ENCODE measurements at regions not wholly inside any gene's neighbourhood (a gene's known extent, or its start where the extent isn't known, plus 50 kb on each side); places are given as distances from the start of the nearest gene placed in this dataset.

- H3K27ac ChIP-seq: no peak overlapping the region
- intact Hi-C loops (cut with DNase I): no loop called here
- H3K36me3 ChIP-seq: no peaks in the 10 kb centered on the region
- H3K9me3 ChIP-seq: no peaks in the 10 kb centered on the region
- no peak for DNase-seq
- H3K4me3 ChIP-seq: no peak overlapping the region
- peaks cover 0 to 20% of the 10 kb centered on the region in 2 donors for H3K27me3 ChIP-seq
- TF ChIP-seq, protein P1, sequence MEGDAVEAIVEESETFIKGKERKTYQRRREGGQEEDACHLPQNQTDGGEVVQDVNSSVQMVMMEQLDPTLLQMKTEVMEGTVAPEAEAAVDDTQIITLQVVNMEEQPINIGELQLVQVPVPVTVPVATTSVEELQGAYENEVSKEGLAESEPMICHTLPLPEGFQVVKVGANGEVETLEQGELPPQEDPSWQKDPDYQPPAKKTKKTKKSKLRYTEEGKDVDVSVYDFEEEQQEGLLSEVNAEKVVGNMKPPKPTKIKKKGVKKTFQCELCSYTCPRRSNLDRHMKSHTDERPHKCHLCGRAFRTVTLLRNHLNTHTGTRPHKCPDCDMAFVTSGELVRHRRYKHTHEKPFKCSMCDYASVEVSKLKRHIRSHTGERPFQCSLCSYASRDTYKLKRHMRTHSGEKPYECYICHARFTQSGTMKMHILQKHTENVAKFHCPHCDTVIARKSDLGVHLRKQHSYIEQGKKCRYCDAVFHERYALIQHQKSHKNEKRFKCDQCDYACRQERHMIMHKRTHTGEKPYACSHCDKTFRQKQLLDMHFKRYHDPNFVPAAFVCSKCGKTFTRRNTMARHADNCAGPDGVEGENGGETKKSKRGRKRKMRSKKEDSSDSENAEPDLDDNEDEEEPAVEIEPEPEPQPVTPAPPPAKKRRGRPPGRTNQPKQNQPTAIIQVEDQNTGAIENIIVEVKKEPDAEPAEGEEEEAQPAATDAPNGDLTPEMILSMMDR (IDR thresholded peaks at IDR 0.05): no peak
- peaks cover 0 to 11% of the 10 kb centered on the region in 2 donors for H3K4me1 ChIP-seq
- ATAC-seq: no peak
Measured at GRCh38 chr12:38139456-38139855, 177.1 kb upstream of the ALG10B start.

- Histone ChIP-seq H3K27ac (no peak overlapping the region), H3K4me1 (peaks cover 0 to 11% of the 10 kb centered on the region in 2 donors), H3K9me3 (peaks cover 0 to 7% of the 10 kb centered on the region in 2 donors), H3K4me3 (no peak overlapping the region), H3K27me3 (peaks cover 0 to 20% of the 10 kb centered on the region in 2 donors), H3K36me3 (no peaks in the 10 kb centered on the region)
- intact Hi-C loops (cut with DNase I): loop anchor here in 1 of 2 donors (10.0 kb wide), 1 partner anchor 174 kb away; the partner anchor contains the start of gene ALG10B
- TF ChIP-seq, protein P1 (IDR thresholded peaks at IDR 0.05): no peak
- no peak for DNase-seq
- no peak for ATAC-seq
Measured at GRCh38 chr12:38141239-38141638, 175.3 kb upstream of the ALG10B start.

- DNase-seq: peak in 1 of 4 donors; percentile 32
Measured at GRCh38 chr12:38141861-38142260, 174.7 kb upstream of the ALG10B start.

DNA sequence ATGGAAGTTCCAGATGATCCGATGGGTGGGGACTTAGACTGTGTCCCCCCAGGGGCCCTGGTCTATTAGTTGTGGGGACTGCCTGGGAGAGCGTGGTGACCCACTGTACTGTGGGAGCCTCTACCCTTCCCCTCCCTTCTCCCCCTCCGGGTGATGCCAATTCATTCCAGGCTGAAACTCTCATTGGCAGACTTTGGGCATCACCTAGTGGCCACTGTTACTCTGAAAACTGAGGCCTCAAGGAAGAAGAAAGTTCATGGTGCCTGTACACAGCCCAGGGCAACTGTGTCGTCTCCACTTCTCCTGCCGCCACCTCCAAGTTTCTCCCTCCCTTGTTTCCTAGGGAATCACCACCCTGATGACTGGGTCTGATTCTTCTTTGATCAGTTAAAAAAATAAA is 173.6 kb upstream of the ALG10B start:
- H3K4me3 ChIP-seq: no peak overlapping the region
- no peak overlapping the region for H3K27ac ChIP-seq
- peaks cover 0 to 24% of the 10 kb centered on the region in 2 donors for H3K9me3 ChIP-seq
- no peaks in the 10 kb centered on the region for H3K36me3 ChIP-seq
- DNase-seq (no peak), ATAC-seq (no peak)
- TF ChIP-seq, protein P1 (IDR thresholded peaks at IDR 0.05): no peak
- H3K27me3 ChIP-seq: peaks cover 0 to 7% of the 10 kb centered on the region in 2 donors
- H3K4me1 ChIP-seq: peaks cover 0 to 10% of the 10 kb centered on the region in 2 donors
- intact Hi-C loops (cut with DNase I): loop anchor here in 1 of 2 donors (10.0 kb wide), 1 partner anchor 172 kb away; the partner anchor contains the start of gene ALG10B

More at GRCh38 chr12:38141861-38142260, 174.7 kb upstream of the ALG10B start:
- ATAC-seq: no peak
- H3K36me3 ChIP-seq: no peaks in the 10 kb centered on the region
- TF ChIP-seq, protein P1 (IDR thresholded peaks at IDR 0.05): no peak
- intact Hi-C loops (cut with DNase I): loop anchor here in 1 of 2 donors (10.0 kb wide), 1 partner anchor 173 kb away; the partner anchor contains the start of gene ALG10B
- H3K27ac ChIP-seq: no peak overlapping the region
- peaks cover 0 to 11% of the 10 kb centered on the region in 2 donors for H3K4me1 ChIP-seq
- H3K9me3 ChIP-seq: peaks cover 0 to 13% of the 10 kb centered on the region in 2 donors
- peaks cover 0 to 18% of the 10 kb centered on the region in 2 donors for H3K27me3 ChIP-seq
- no peak overlapping the region for H3K4me3 ChIP-seq

DNA sequence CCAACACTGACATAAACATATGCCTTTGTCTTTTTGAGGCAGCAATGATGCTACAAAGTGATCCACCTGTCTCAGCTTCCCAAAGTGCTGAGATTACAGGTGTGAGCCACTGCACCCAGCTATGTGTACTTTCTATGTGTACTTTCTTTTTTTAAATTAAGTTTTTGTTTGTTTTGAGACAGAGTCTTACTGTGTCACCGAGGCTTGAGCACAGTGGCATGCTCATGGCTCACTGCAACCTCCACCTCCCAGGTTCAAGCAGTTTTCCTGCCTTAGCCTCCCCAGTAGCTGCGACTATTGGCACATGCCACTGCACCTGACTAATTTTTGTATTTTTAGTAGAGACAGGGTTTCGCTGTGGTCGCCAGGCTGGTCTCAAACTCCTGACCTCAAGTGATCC is 172.5 kb upstream of the ALG10B start:
- Histone ChIP-seq H3K36me3 (no peaks in the 10 kb centered on the region), H3K9me3 (peaks cover 0 to 30% of the 10 kb centered on the region in 2 donors), H3K4me3 (no peak overlapping the region), H3K27me3 (no peaks in the 10 kb centered on the region), H3K27ac (no peak overlapping the region), H3K4me1 (no peaks in the 10 kb centered on the region)
- DNase-seq (no peak), ATAC-seq (peak; percentile 48)
- TF ChIP-seq, protein P1 (IDR thresholded peaks at IDR 0.05): no peak
- intact Hi-C loops (cut with DNase I): loop anchor here in 1 of 2 donors (10.0 kb wide), 1 partner anchor 171 kb away; the partner anchor contains the start of gene ALG10B

Measured in left lung (tissue), 4 donors.